ENCODE measurements at regions not wholly inside any gene's neighbourhood (a gene's known extent, or its start where the extent isn't known, plus 50 kb on each side); places are given as distances from the start of the nearest gene placed in this dataset.

GRCh38 chr5:2432076-2432920 is 319.2 kb downstream of the IRX2 start (continued):
- TF ChIP-seq ZBTB33 (IDR thresholded peaks at IDR 0.05; ENCODE audit: extremely low read depth, insufficient replicate concordance, low read length) (no peak), TCF7L2 (IDR thresholded peaks at IDR 0.05; ENCODE audit: borderline replicate concordance, extremely low read depth, insufficient read depth, insufficient read length) (no peak), ATF3 (IDR thresholded peaks at IDR 0.05) (no peak), ZFX (IDR thresholded peaks at IDR 0.05) (no peak)

GRCh38 chr5:2430606-2431005 is 320.9 kb downstream of the IRX2 start:
- no peak for ATAC-seq
- H3K9me2 ChIP-seq (ENCODE audit: insufficient read depth) = no peaks in the 10 kb centered on the region
- ChIA-PET RAD21 (ENCODE audit: low non-redundant PET in 1 of 2, low total read pairs in 2 of 2, uncharacterized antibody in 2 of 2, unreplicated experiment in 2 of 2) (no interaction called here), CTCF (no interaction called here), POLR2A (no interaction called here)
- H3K27ac ChIP-seq (ENCODE audit: low read depth, low read length) = no peak overlapping the region
- H3K4me2 ChIP-seq (ENCODE audit: low read length) = no peak overlapping the region
- H3K36me3 ChIP-seq (ENCODE audit: control insufficient read depth in 1 of 2, insufficient read depth in 2 of 2, low read length in 2 of 2) = no peaks in the 10 kb centered on the region
- no peaks in the 10 kb centered on the region for H3K79me2 ChIP-seq (ENCODE audit: insufficient read depth, low read length)
- peaks cover 6 to 21% of the 10 kb centered on the region in 2 experiments; a peak in 2 of 4 replicates for H3K9me3 ChIP-seq (ENCODE audit: control insufficient read depth in 1 of 2, insufficient read depth in 1 of 2, low read depth in 1 of 2, low read length in 2 of 2)
- no peaks in the 10 kb centered on the region for H3K4me1 ChIP-seq (ENCODE audit: control insufficient read depth in 1 of 2, insufficient read depth in 2 of 2, low read length in 2 of 2)
- no peaks in the 10 kb centered on the region for H4K20me1 ChIP-seq (ENCODE audit: insufficient read depth)
- BruUV-seq (replicated peaks) = no TSS peak
- no peak overlapping the region for H3K4me3 ChIP-seq (replicated peaks in 1 of 2; ENCODE audit: low read depth in 1 of 2, low read length in 2 of 2)
- no peak overlapping the region for H2AFZ ChIP-seq (ENCODE audit: low read depth, low read length, poor library complexity, severe bottlenecking)
- H3K9ac ChIP-seq (ENCODE audit: low read length) = no peak overlapping the region
- DNase-seq (ENCODE audit: low read depth, low spot score) = no peak
- intact Hi-C loops (cut with micrococcal nuclease) = no loop called here
- H3K27me3 ChIP-seq (ENCODE audit: insufficient read depth, low read length) = no peaks in the 10 kb centered on the region
- TF ChIP-seq JUND (IDR thresholded peaks at IDR 0.05) (no peak), CBX3 (IDR thresholded peaks at IDR 0.05; ENCODE audit: low read depth) (no peak), CEBPB (IDR thresholded peaks at IDR 0.05; ENCODE audit: low read depth) (no peak), FOSL1 (IDR thresholded peaks at IDR 0.05; ENCODE audit: low read depth) (no peak), YY1 (IDR thresholded peaks at IDR 0.05; ENCODE audit: extremely low read depth, insufficient replicate concordance, low read depth, low read length) (no peak), ZNF274 (IDR thresholded peaks at IDR 0.05; ENCODE audit: low read depth, low read length) (no peak), REST (IDR thresholded peaks at IDR 0.05; ENCODE audit: low read depth) (no peak), EZH2 (IDR thresholded peaks at IDR 0.05) (no peak), RAD21 (IDR thresholded peaks at IDR 0.05; ENCODE audit: low read depth) (no peak), SIN3A (IDR thresholded peaks at IDR 0.05; ENCODE audit: low read depth) (no peak), MAX (IDR thresholded peaks at IDR 0.05) (no peak), SRF (IDR thresholded peaks at IDR 0.05; ENCODE audit: low read depth) (no peak), SP1 (IDR thresholded peaks at IDR 0.05; ENCODE audit: low read depth) (no peak), CTCF (IDR thresholded peaks at IDR 0.05 in 2 of 3, conservative IDR thresholded peaks at IDR 0.05 in 1 of 3; ENCODE audit: borderline replicate concordance in 1 of 3, insufficient read depth in 1 of 3, low read depth in 2 of 3, low read length in 2 of 3) (no peak)

Data from HCT116 (cell line).